Activated T-cell treated with anti-CD3 and anti-CD28 coated beads for 4 hours (primary cell): ENCODE measurements at regions not wholly inside any gene's neighbourhood (a gene's known extent, or its start where the extent isn't known, plus 50 kb on each side); places are given as distances from the start of the nearest gene placed in this dataset.

Experiments
- DNase-seq: peaks from one replicate; pipeline ENCODE4 v3.0.0-alpha.2; 2020

- DNase-seq = no peak
Observed at GRCh38 chr2:216920937-216921456, 61.1 kb upstream of the TNP1 start.

- DNase-seq = no peak
Observed at GRCh38 chr2:216920143-216920876, 60.4 kb upstream of the TNP1 start.

GRCh38 chr2:216918088-216918680, 58.3 kb upstream of the TNP1 start:
- no peak for DNase-seq

- DNase-seq = no peak
Observed at GRCh38 chr2:216916956-216917650, 57.2 kb upstream of the TNP1 start.

GRCh38 chr2:216915557-216916150, 55.8 kb upstream of the TNP1 start:
- DNase-seq = no peak

- DNase-seq = no peak
Observed at GRCh38 chr2:216914491-216914890, 54.6 kb upstream of the TNP1 start.

GRCh38 chr2:216911886-216912285, 52.0 kb upstream of the TNP1 start:
- no peak for DNase-seq

- DNase-seq = no peak
Observed at GRCh38 chr2:216911008-216911407, 51.1 kb upstream of the TNP1 start.

- DNase-seq = no peak
Observed at GRCh38 chr2:216909541-216910210, 49.8 kb upstream of the TNP1 start.
